GM12874 (cell line): ENCODE measurements at regions not wholly inside any gene's neighbourhood (a gene's known extent, or its start where the extent isn't known, plus 50 kb on each side); places are given as distances from the start of the nearest gene placed in this dataset.

Source experiments
- CTCF ChIP-seq: IDR thresholded peaks from 2 replicates; pipeline ENCODE4 v1.5.1; 2011; ENCODE audit warnings: low read depth, mild to moderate bottlenecking, control low read depth, low read length, moderate library complexity; ENCODE audit not compliant: insufficient read depth

GRCh38 chr4:151558496-151559113, 149.6 kb downstream of the FHIP1A start:
- no peak for TF ChIP-seq CTCF

GRCh38 chr4:151559595-151559994, 150.6 kb downstream of the FHIP1A start:
- no peak for TF ChIP-seq CTCF

GRCh38 chr4:151561551-151562256, 152.7 kb downstream of the FHIP1A start:
- TF ChIP-seq CTCF, result no peak

- TF ChIP-seq CTCF, result no peak
Observed at GRCh38 chr4:151563194-151563593, 154.2 kb downstream of the FHIP1A start.

GRCh38 chr4:151564321-151564720, 155.3 kb downstream of the FHIP1A start:
- no peak for TF ChIP-seq CTCF

- no peak for TF ChIP-seq CTCF
Observed at GRCh38 chr4:151565583-151565982, 156.6 kb downstream of the FHIP1A start.

GRCh38 chr4:151566053-151566452, 157.1 kb downstream of the FHIP1A start:
- TF ChIP-seq CTCF, result no peak
